ENCODE measurements at regions not wholly inside any gene's neighbourhood (a gene's known extent, or its start where the extent isn't known, plus 50 kb on each side); places are given as distances from the start of the nearest gene placed in this dataset.

DNA sequence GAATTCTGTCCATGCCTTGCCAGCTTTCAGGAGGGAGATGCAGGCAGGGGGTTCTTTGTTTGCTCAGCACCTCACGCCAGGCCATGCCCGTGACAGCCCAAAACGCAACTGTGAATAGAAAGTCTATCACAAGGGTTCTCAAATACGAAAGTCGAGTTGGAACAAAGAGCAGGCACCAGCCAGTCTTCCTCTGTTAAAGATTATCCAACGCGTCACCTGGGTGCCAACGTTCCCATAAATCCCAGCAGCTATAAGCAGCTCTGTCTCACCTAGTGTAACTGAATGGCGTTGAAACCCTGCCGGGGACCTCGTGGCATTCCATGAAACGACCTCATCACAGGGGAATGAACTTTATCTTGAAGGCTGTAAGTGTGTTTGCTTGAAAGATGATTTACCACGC, 84.8 kb upstream of the GATA6 start:
- TF ChIP-seq, protein P1, sequence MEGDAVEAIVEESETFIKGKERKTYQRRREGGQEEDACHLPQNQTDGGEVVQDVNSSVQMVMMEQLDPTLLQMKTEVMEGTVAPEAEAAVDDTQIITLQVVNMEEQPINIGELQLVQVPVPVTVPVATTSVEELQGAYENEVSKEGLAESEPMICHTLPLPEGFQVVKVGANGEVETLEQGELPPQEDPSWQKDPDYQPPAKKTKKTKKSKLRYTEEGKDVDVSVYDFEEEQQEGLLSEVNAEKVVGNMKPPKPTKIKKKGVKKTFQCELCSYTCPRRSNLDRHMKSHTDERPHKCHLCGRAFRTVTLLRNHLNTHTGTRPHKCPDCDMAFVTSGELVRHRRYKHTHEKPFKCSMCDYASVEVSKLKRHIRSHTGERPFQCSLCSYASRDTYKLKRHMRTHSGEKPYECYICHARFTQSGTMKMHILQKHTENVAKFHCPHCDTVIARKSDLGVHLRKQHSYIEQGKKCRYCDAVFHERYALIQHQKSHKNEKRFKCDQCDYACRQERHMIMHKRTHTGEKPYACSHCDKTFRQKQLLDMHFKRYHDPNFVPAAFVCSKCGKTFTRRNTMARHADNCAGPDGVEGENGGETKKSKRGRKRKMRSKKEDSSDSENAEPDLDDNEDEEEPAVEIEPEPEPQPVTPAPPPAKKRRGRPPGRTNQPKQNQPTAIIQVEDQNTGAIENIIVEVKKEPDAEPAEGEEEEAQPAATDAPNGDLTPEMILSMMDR (IDR thresholded peaks at IDR 0.05): peak in 1 of 5 experiments; percentile 37
- TF ChIP-seq POLR2AphosphoS5 (IDR thresholded peaks at IDR 0.05) (peak; percentile 24 to 29 (median 24)), EP300 (IDR thresholded peaks at IDR 0.05; ENCODE audit: low read depth) (no peak), POLR2A (IDR thresholded peaks at IDR 0.05) (peak; percentile 41)
